ENCODE measurements at regions not wholly inside any gene's neighbourhood (a gene's known extent, or its start where the extent isn't known, plus 50 kb on each side); places are given as distances from the start of the nearest gene placed in this dataset.

DNA sequence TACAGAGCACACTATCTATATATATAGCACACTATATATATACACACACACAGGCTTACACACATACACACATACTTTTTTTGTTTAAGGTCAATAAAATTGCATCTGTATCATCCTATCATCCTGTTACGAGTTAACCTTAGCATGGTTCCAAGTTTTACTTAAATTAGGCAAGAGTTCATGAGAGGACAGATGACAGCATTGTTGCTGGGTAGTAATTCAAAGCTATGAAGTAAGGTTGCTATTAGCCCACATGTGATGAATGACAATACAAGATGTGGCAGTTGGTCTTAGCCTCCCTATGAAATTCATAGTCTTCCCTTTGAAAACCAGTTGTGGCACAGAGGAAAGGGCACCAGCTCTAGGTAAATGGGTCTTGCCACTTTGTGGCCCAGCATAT, 438.1 kb downstream of the ACTL7B start:
- no peak for TF ChIP-seq EZH2phosphoT487 (IDR thresholded peaks at IDR 0.05; ENCODE audit: low read depth, severe bottlenecking, unreplicated experiment)
- TF ChIP-seq, protein P1, sequence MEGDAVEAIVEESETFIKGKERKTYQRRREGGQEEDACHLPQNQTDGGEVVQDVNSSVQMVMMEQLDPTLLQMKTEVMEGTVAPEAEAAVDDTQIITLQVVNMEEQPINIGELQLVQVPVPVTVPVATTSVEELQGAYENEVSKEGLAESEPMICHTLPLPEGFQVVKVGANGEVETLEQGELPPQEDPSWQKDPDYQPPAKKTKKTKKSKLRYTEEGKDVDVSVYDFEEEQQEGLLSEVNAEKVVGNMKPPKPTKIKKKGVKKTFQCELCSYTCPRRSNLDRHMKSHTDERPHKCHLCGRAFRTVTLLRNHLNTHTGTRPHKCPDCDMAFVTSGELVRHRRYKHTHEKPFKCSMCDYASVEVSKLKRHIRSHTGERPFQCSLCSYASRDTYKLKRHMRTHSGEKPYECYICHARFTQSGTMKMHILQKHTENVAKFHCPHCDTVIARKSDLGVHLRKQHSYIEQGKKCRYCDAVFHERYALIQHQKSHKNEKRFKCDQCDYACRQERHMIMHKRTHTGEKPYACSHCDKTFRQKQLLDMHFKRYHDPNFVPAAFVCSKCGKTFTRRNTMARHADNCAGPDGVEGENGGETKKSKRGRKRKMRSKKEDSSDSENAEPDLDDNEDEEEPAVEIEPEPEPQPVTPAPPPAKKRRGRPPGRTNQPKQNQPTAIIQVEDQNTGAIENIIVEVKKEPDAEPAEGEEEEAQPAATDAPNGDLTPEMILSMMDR (IDR thresholded peaks at IDR 0.05; ENCODE audit: poor library complexity) = no peak
